ENCODE measurements at regions not wholly inside any gene's neighbourhood (a gene's known extent, or its start where the extent isn't known, plus 50 kb on each side); places are given as distances from the start of the nearest gene placed in this dataset.

- Histone ChIP-seq H3K4me3 (ENCODE audit: low read depth, low read length) (no peak overlapping the region), H3K9me3 (no peaks in the 10 kb centered on the region), H3K4me1 (no peaks in the 10 kb centered on the region), H3K27me3 (replicated peaks; ENCODE audit: control insufficient read depth, insufficient read depth, low read length) (no peaks in the 10 kb centered on the region), H3K36me3 (ENCODE audit: control insufficient read depth, insufficient read depth, low read length) (no peaks in the 10 kb centered on the region)
- no peaks in the 10 kb centered on the region for H3K9me3 Mint-ChIP-seq (ENCODE audit: unreplicated experiment)
- POLR2A ChIA-PET = no interaction called here
- peaks cover 5% of the 10 kb centered on the region for H3K4me1 Mint-ChIP-seq (ENCODE audit: low read depth, unreplicated experiment)
- BruUV-seq (replicated peaks) = no TSS peak
- CTCF ChIA-PET = no interaction called here
- H3K27ac Mint-ChIP-seq (ENCODE audit: unreplicated experiment) = no peak overlapping the region
- H3K36me3 Mint-ChIP-seq (ENCODE audit: insufficient read depth, unreplicated experiment) = no peaks in the 10 kb centered on the region
- no peak for TF ChIP-seq CTCF (IDR thresholded peaks at IDR 0.05; ENCODE audit: insufficient read depth in 1 of 2, low read depth in 1 of 2, low read length in 1 of 2, severe bottlenecking in 1 of 2, unreplicated experiment in 1 of 2)
- intact Hi-C loops (cut with micrococcal nuclease; ENCODE audit: unreplicated experiment) = loop anchor here (10.0 kb wide), 1 partner anchor 651 kb away; no protein-coding TSS in a partner anchor
- H3K27me3 Mint-ChIP-seq (ENCODE audit: insufficient read depth, unreplicated experiment) = peaks cover 11% of the 10 kb centered on the region
- no peak overlapping the region for H3K4me3 Mint-ChIP-seq (ENCODE audit: unreplicated experiment)
- no peak for DNase-seq
Measured at GRCh38 chr15:97236140-97236539, 724.4 kb upstream of the ARRDC4 start.

DNA sequence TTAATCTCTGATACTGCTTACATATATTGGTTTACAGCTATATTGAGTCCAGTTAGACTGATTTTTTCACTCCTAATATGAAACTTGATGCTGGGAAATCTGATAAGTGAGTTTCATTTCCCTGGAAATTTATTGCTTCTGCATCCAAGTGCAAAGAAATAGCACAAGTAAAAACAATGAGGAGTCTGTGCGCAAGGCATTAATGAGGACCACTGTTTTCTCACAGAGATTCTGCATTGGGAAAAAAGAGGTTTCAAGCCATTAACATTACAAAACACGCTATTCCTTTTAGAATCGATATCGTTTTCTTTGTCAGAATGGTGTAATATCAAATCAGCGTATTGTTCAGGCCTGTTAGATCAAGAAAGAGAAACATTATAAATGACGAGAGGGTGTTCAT is 723.3 kb upstream of the ARRDC4 start:
- Histone ChIP-seq H3K4me3 (ENCODE audit: low read depth, low read length) (no peak overlapping the region), H3K4me1 (no peaks in the 10 kb centered on the region), H3K27me3 (replicated peaks; ENCODE audit: control insufficient read depth, insufficient read depth, low read length) (no peaks in the 10 kb centered on the region), H3K9me3 (no peaks in the 10 kb centered on the region), H3K36me3 (ENCODE audit: control insufficient read depth, insufficient read depth, low read length) (no peaks in the 10 kb centered on the region)
- Mint-ChIP-seq H3K9me3 (ENCODE audit: unreplicated experiment) (no peaks in the 10 kb centered on the region), H3K4me1 (ENCODE audit: low read depth, unreplicated experiment) (peaks cover 5% of the 10 kb centered on the region), H3K4me3 (ENCODE audit: unreplicated experiment) (no peak overlapping the region), H3K27ac (ENCODE audit: unreplicated experiment) (no peak overlapping the region), H3K27me3 (ENCODE audit: insufficient read depth, unreplicated experiment) (peaks cover 12% of the 10 kb centered on the region), H3K36me3 (ENCODE audit: insufficient read depth, unreplicated experiment) (no peaks in the 10 kb centered on the region)
- intact Hi-C loops (cut with micrococcal nuclease; ENCODE audit: unreplicated experiment) = loop anchor here (10.0 kb wide), 1 partner anchor 652 kb away; no protein-coding TSS in a partner anchor
- DNase-seq = no peak
- ChIA-PET CTCF (no interaction called here), POLR2A (no interaction called here)
- TF ChIP-seq CTCF (IDR thresholded peaks at IDR 0.05; ENCODE audit: insufficient read depth in 1 of 2, low read depth in 1 of 2, low read length in 1 of 2, severe bottlenecking in 1 of 2, unreplicated experiment in 1 of 2) = no peak
- no TSS peak for BruUV-seq (replicated peaks)

GRCh38 chr15:97248376-97248775 is 712.1 kb upstream of the ARRDC4 start:
- H3K36me3 ChIP-seq (ENCODE audit: control insufficient read depth, insufficient read depth, low read length) = no peaks in the 10 kb centered on the region
- ChIA-PET CTCF (no interaction called here), POLR2A (no interaction called here)
- Mint-ChIP-seq H3K4me1 (ENCODE audit: low read depth, unreplicated experiment) (no peaks in the 10 kb centered on the region), H3K27me3 (ENCODE audit: insufficient read depth, unreplicated experiment) (peaks cover 10% of the 10 kb centered on the region), H3K4me3 (ENCODE audit: unreplicated experiment) (no peak overlapping the region), H3K9me3 (ENCODE audit: unreplicated experiment) (no peaks in the 10 kb centered on the region), H3K36me3 (ENCODE audit: insufficient read depth, unreplicated experiment) (no peaks in the 10 kb centered on the region), H3K27ac (ENCODE audit: unreplicated experiment) (no peak overlapping the region)
- no TSS peak for BruUV-seq (replicated peaks)
- intact Hi-C loops (cut with micrococcal nuclease; ENCODE audit: unreplicated experiment) = no loop called here
- no peak overlapping the region for H3K4me3 ChIP-seq (ENCODE audit: low read depth, low read length)
- DNase-seq = no peak
- no peaks in the 10 kb centered on the region for H3K9me3 ChIP-seq
- H3K27me3 ChIP-seq (replicated peaks; ENCODE audit: control insufficient read depth, insufficient read depth, low read length) = no peaks in the 10 kb centered on the region
- TF ChIP-seq CTCF (IDR thresholded peaks at IDR 0.05; ENCODE audit: insufficient read depth in 1 of 2, low read depth in 1 of 2, low read length in 1 of 2, severe bottlenecking in 1 of 2, unreplicated experiment in 1 of 2) = no peak
- H3K4me1 ChIP-seq = no peaks in the 10 kb centered on the region
